NCI-H1417 treated with DMSO at 0.1 percent for 48 hours (cell line): ENCODE measurements at regions not wholly inside any gene's neighbourhood (a gene's known extent, or its start where the extent isn't known, plus 50 kb on each side); places are given as distances from the start of the nearest gene placed in this dataset.
"Not testable (repeated sequence)": the region's sequence is repeated elsewhere in the genome, so short reads cannot be mapped to it uniquely, and the experiment has no call there.

Source experiments
- DNase-seq: peaks from one replicate; lab custom pipeline; 2025; lab: John Stamatoyannopoulos, UW

- DNase-seq: not testable (repeated sequence)
These were observed 122.3 kb downstream of the HS3ST3B1 start for GRCh38 chr17:14423156-14423555.

GRCh38 chr17:14417336-14417735 is 116.5 kb downstream of the HS3ST3B1 start:
- no peak for DNase-seq

- no peak for DNase-seq
These were observed 108.4 kb downstream of the HS3ST3B1 start for GRCh38 chr17:14409292-14409691.

- DNase-seq: no peak
These were observed 106.7 kb downstream of the HS3ST3B1 start for GRCh38 chr17:14407541-14407940.

- no peak for DNase-seq
These were observed 104.3 kb downstream of the HS3ST3B1 start for GRCh38 chr17:14405189-14405588.
